ENCODE measurements at regions not wholly inside any gene's neighbourhood (a gene's known extent, or its start where the extent isn't known, plus 50 kb on each side); places are given as distances from the start of the nearest gene placed in this dataset.
"Not testable (repeated sequence)": the region's sequence is repeated elsewhere in the genome, so short reads cannot be mapped to it uniquely, and the experiment has no call there.

- H3K9me3 ChIP-seq (ENCODE audit: control insufficient read depth, insufficient read depth, low read length) = no peaks in the 10 kb centered on the region
- no peaks in the 10 kb centered on the region for H3K36me3 ChIP-seq (ENCODE audit: control insufficient read depth, insufficient read depth, low read length)
- no peaks in the 10 kb centered on the region for H3K4me1 ChIP-seq (ENCODE audit: control insufficient read depth, insufficient read depth, low read length)
- H3K4me3 ChIP-seq (ENCODE audit: low read depth, low read length) = no peak overlapping the region
- H3K27me3 ChIP-seq (ENCODE audit: control insufficient read depth, insufficient read depth, low read length) = peaks cover 33% of the 10 kb centered on the region
- no peak overlapping the region for H3K9ac ChIP-seq (ENCODE audit: low read depth, low read length)
Observed at GRCh38 chr1:200296091-200296661, 113.7 kb downstream of the ZNF281 start.

DNA sequence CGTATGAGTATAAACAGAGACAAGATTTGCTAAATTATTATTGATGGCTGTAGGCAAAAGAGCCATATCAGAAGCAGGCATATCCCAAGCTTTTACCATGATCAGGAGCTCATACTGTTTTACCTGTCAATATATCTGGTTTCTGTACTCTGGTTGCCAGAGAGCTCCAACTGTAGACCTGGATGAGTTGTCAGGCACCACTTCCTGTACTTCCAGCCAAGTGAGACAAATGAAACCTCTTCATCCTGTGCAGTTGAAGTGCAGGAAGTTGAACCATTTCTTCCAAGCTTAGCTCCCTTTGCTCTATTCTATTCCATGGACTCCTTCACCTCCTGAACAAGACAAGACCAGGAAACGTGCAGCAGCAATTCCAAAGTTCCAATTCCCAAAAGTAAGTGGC, 115.6 kb downstream of the ZNF281 start:
- Histone ChIP-seq H3K4me1 (ENCODE audit: control insufficient read depth, insufficient read depth, low read length) (peaks cover 9% of the 10 kb centered on the region), H3K9ac (ENCODE audit: low read depth, low read length) (no peak overlapping the region), H3K36me3 (ENCODE audit: control insufficient read depth, insufficient read depth, low read length) (no peaks in the 10 kb centered on the region), H3K9me3 (ENCODE audit: control insufficient read depth, insufficient read depth, low read length) (no peaks in the 10 kb centered on the region), H3K4me3 (ENCODE audit: low read depth, low read length) (no peak overlapping the region), H3K27me3 (ENCODE audit: control insufficient read depth, insufficient read depth, low read length) (peaks cover 25% of the 10 kb centered on the region)

DNA sequence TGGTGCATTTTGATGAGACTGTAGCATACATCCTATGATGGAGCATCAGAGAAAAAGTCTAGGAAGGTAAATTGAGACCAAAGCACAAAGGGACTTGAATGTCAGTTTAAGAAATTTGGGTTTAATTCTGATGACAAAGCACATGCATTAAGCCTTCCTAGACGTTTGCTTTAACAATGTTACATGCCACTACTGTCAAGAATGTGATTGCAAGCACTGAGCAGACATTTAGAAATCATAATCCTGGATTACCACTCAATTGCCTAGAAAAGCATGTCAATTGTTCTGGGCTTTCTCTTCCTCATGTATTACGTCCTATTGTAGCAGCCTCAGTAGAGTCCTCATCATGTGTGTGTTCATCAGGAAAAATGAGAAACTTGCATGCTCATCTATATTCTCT, 117.1 kb downstream of the ZNF281 start:
- H3K9ac ChIP-seq (ENCODE audit: low read depth, low read length) = no peak overlapping the region
- peaks cover 9% of the 10 kb centered on the region for H3K4me1 ChIP-seq (ENCODE audit: control insufficient read depth, insufficient read depth, low read length)
- no peak overlapping the region for H3K4me3 ChIP-seq (ENCODE audit: low read depth, low read length)
- no peaks in the 10 kb centered on the region for H3K9me3 ChIP-seq (ENCODE audit: control insufficient read depth, insufficient read depth, low read length)
- peaks cover 35% of the 10 kb centered on the region for H3K27me3 ChIP-seq (ENCODE audit: control insufficient read depth, insufficient read depth, low read length)
- H3K36me3 ChIP-seq (ENCODE audit: control insufficient read depth, insufficient read depth, low read length) = no peaks in the 10 kb centered on the region

DNA sequence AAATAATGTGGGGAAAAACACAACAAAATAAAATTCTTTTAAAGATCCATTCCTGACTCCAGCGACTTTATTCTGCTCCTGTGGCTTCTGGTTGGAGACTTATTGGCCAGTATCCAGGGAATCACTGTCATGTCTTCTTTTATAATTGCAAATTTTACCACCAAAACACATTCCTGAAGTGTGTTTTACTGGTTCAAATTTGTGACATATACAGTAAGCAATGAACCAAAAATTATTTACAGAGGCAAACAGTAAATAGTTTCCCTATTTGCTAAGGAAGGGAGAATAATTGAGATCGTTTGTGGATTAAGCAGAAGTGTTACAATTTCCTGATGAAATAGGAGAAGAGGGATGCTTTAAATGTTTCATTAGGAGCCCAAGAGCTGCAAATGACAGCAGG, 118.7 kb downstream of the ZNF281 start:
- H3K27me3 ChIP-seq (ENCODE audit: control insufficient read depth, insufficient read depth, low read length) = peaks cover 45% of the 10 kb centered on the region
- H3K36me3 ChIP-seq (ENCODE audit: control insufficient read depth, insufficient read depth, low read length) = no peaks in the 10 kb centered on the region
- H3K9me3 ChIP-seq (ENCODE audit: control insufficient read depth, insufficient read depth, low read length) = no peaks in the 10 kb centered on the region
- peaks cover 9% of the 10 kb centered on the region for H3K4me1 ChIP-seq (ENCODE audit: control insufficient read depth, insufficient read depth, low read length)
- H3K4me3 ChIP-seq (ENCODE audit: low read depth, low read length) = no peak overlapping the region
- no peak overlapping the region for H3K9ac ChIP-seq (ENCODE audit: low read depth, low read length)

DNA sequence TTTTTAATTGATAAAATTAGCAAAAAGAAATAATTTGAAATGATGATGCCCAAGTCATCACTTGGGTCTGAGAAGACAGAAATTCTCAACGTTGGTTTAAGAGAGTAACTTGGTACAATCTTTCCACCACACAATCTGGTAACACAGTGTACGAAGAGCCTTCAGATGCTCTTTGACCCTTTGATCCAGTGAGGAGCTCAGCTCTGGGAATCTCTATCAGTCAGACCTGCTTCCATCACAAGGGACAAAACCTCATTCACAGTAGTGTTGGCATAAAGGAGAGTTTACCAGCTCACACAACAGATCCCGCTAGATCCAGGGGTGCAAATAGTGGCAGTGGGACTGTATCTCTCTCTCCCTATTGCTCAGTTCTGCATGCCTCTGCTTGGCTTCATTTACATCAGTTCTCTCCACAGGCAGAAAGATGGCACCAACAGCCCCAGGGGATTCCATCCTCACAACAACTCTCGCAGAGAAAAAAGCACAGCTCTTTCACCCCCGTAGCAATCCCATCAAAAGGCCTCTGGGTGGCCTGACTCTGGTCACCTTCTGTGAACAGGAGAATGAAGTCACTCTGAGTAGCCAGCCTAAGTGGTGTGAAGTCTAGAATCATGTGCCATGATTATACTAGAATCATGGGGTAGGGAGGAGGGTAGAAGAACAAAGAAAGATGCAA, 119.7 kb downstream of the ZNF281 start:
- no peak overlapping the region for H3K9ac ChIP-seq (ENCODE audit: low read depth, low read length)
- no peak overlapping the region for H3K4me3 ChIP-seq (ENCODE audit: low read depth, low read length)
- peaks cover 45% of the 10 kb centered on the region for H3K27me3 ChIP-seq (ENCODE audit: control insufficient read depth, insufficient read depth, low read length)
- peaks cover 9% of the 10 kb centered on the region for H3K4me1 ChIP-seq (ENCODE audit: control insufficient read depth, insufficient read depth, low read length)
- H3K9me3 ChIP-seq (ENCODE audit: control insufficient read depth, insufficient read depth, low read length) = no peaks in the 10 kb centered on the region
- H3K36me3 ChIP-seq (ENCODE audit: control insufficient read depth, insufficient read depth, low read length) = no peaks in the 10 kb centered on the region

DNA sequence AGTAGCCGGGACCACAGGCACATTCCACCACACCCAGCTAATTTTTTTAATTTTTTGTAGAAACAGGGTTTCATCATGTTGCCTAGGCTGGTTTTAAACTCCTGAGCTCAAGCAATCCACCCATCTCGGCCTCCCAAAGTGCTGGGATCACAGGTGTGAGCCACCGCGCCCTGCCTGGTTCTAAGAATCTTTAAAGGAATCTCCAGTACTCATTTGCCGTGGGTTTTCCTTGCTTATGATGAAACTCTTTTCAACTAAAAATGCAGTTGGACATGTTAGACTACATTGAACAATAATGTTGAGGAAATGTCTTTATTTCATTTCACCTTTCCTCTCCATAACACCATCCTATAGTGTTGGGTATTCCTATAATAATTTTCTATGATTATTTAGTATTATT, 121.6 kb downstream of the ZNF281 start:
- no peaks in the 10 kb centered on the region for H3K9me3 ChIP-seq (ENCODE audit: control insufficient read depth, insufficient read depth, low read length)
- H3K27me3 ChIP-seq (ENCODE audit: control insufficient read depth, insufficient read depth, low read length) = peaks cover 45% of the 10 kb centered on the region
- H3K9ac ChIP-seq (ENCODE audit: low read depth, low read length) = no peak overlapping the region
- no peak overlapping the region for H3K4me3 ChIP-seq (ENCODE audit: low read depth, low read length)
- no peaks in the 10 kb centered on the region for H3K36me3 ChIP-seq (ENCODE audit: control insufficient read depth, insufficient read depth, low read length)
- H3K4me1 ChIP-seq (ENCODE audit: control insufficient read depth, insufficient read depth, low read length) = peaks cover 9% of the 10 kb centered on the region

- H3K4me3 ChIP-seq (ENCODE audit: low read depth, low read length); H3K9me3 ChIP-seq (ENCODE audit: control insufficient read depth, insufficient read depth, low read length): not testable (repeated sequence)
- peaks cover 20% of the 10 kb centered on the region for H3K27me3 ChIP-seq (ENCODE audit: control insufficient read depth, insufficient read depth, low read length)
Observed at GRCh38 chr1:200284236-200284635, 125.6 kb downstream of the ZNF281 start.

DNA sequence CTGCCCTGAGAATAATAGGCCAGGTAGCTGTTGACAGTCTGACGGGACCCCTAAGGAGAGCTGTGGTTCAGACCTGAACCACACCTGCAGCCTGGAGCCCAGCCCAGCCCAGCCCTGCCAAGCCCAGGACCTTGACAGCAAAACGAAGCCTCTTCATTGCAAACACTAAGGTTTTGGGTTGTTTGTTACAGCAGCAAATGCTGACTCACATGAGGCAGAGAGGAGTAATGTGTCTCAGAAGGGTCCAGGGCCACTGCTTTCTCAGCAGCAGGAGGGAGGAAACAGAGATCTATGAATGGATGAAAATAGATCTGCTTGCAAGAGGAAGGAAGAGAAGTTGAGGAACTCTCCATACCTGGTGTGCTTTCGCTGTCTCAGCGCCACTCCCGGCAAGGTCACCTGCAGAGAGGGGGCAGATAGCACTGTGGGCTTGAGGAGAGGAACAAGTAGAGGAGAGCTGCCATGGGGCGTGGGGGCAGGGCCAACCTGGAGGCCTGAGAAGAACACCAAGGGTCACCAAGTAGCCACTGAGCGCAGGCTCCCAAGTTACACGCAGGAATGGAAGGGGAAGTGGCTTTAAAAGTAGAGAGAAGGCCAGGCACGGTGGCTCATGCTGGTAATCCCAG, 127.2 kb downstream of the ZNF281 start:
- H3K27me3 ChIP-seq (ENCODE audit: control insufficient read depth, insufficient read depth, low read length) = peaks cover 9% of the 10 kb centered on the region
- H3K4me3 ChIP-seq (ENCODE audit: low read depth, low read length) = no peak overlapping the region
- H3K9ac ChIP-seq (ENCODE audit: low read depth, low read length) = no peak overlapping the region
- no peaks in the 10 kb centered on the region for H3K36me3 ChIP-seq (ENCODE audit: control insufficient read depth, insufficient read depth, low read length)
- peaks cover 2% of the 10 kb centered on the region for H3K4me1 ChIP-seq (ENCODE audit: control insufficient read depth, insufficient read depth, low read length)
- no peaks in the 10 kb centered on the region for H3K9me3 ChIP-seq (ENCODE audit: control insufficient read depth, insufficient read depth, low read length)

More at GRCh38 chr1:200284236-200284635, 125.6 kb downstream of the ZNF281 start:
- not testable (repeated sequence) for H3K9ac ChIP-seq (ENCODE audit: low read depth, low read length); H3K36me3 ChIP-seq (ENCODE audit: control insufficient read depth, insufficient read depth, low read length); H3K4me1 ChIP-seq (ENCODE audit: control insufficient read depth, insufficient read depth, low read length)

- Histone ChIP-seq H3K36me3 (ENCODE audit: control insufficient read depth, insufficient read depth, low read length) (no peaks in the 10 kb centered on the region), H3K9me3 (ENCODE audit: control insufficient read depth, insufficient read depth, low read length) (no peaks in the 10 kb centered on the region), H3K4me1 (ENCODE audit: control insufficient read depth, insufficient read depth, low read length) (peaks cover 2% of the 10 kb centered on the region), H3K9ac (ENCODE audit: low read depth, low read length) (no peak overlapping the region), H3K4me3 (ENCODE audit: low read depth, low read length) (no peak overlapping the region), H3K27me3 (ENCODE audit: control insufficient read depth, insufficient read depth, low read length) (no peaks in the 10 kb centered on the region)
Observed at GRCh38 chr1:200281201-200281835, 128.5 kb downstream of the ZNF281 start.

DNA sequence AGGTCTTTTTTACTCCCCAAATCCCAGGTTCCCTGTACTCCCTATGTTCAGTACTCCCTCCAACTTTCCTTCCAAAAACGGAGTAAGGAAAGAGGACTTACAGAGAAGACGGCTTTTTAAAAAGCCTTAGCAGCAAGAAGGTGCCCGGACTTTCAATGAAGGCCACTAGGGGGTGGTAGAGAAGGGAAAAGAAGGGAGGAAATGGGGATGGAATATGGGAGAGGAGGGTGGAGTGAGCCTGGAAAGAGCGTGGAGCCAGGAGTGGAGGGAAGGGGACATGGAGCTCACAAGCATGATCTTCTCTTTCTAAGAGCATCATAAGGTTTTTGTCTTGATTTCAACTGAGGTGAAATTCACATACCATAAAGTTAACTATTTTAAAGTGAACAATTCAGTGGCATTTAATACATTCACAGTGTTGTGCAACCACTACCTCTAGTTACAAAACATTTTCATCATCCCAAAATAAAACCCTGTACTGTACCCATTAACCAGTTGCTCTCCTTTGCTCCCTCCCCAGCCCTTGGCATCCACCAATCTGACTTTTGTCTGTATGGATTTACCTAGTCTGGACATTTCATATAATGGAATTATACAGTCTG, 129.9 kb downstream of the ZNF281 start:
- Histone ChIP-seq H3K4me3 (ENCODE audit: low read depth, low read length) (no peak overlapping the region), H3K9me3 (ENCODE audit: control insufficient read depth, insufficient read depth, low read length) (no peaks in the 10 kb centered on the region), H3K36me3 (ENCODE audit: control insufficient read depth, insufficient read depth, low read length) (no peaks in the 10 kb centered on the region), H3K9ac (ENCODE audit: low read depth, low read length) (no peak overlapping the region), H3K4me1 (ENCODE audit: control insufficient read depth, insufficient read depth, low read length) (peaks cover 2% of the 10 kb centered on the region), H3K27me3 (ENCODE audit: control insufficient read depth, insufficient read depth, low read length) (no peaks in the 10 kb centered on the region)

DNA sequence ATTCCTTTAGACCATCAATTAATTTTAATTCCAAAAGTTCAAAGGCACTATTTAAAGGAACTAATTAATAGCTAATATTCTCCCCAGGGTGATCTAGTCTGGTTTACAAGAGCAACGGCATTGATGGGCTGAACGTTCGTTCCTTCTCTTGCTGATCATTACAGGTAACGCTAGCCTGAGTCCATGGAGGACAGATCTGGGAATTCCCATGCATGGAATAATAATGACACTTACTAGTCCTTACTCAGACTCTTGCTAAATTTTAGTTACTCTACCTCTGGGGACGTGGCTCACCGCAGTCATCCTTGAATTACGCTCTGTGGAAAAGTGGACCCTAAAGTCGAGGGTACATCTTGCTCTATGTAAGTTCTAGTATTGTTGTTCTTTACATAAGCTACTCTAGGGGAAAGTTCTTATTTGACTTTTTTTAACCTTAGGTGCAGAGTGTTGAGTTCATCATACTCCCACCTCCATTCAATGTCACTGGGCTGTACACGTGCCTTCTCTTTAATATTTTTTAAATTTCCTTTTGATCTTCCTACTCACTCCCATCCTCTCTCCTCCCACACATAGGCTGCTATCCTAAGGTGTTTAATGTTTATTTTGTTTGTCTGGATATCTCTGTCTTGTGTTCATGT, 133.9 kb downstream of the ZNF281 start:
- Histone ChIP-seq H3K9ac (ENCODE audit: low read depth, low read length) (no peak overlapping the region), H3K27me3 (ENCODE audit: control insufficient read depth, insufficient read depth, low read length) (no peaks in the 10 kb centered on the region), H3K9me3 (ENCODE audit: control insufficient read depth, insufficient read depth, low read length) (no peaks in the 10 kb centered on the region), H3K36me3 (ENCODE audit: control insufficient read depth, insufficient read depth, low read length) (no peaks in the 10 kb centered on the region), H3K4me1 (ENCODE audit: control insufficient read depth, insufficient read depth, low read length) (no peaks in the 10 kb centered on the region), H3K4me3 (ENCODE audit: low read depth, low read length) (no peak overlapping the region)
